ENCODE measurements at regions not wholly inside any gene's neighbourhood (a gene's known extent, or its start where the extent isn't known, plus 50 kb on each side); places are given as distances from the start of the nearest gene placed in this dataset.

GRCh38 chr10:131728286-131729228 lies 172.3 kb upstream of the PPP2R2D start:
- in situ Hi-C loops (cut with HindIII; ENCODE audit: low sequenced_read_pairs), result no loop called here

DNA sequence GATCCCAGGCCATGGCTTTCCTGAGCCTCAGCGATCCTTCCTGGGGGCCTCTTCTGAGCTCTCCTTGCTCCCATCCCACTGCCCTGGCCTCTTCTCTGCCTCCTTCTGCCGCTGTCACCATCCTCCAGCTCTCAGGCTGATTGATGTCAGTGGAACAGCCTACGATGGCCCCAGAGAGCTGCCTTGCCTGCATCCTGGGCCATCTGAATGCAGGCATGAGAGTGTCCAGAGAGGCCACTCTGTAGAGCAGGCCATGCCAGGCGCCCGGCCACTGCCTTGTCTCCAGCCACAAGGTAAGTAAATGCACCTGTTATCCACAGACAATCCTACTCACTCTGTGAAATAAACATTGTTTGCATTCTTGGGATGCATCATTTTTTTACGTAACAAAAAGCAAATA lies 171.4 kb upstream of the PPP2R2D start:
- in situ Hi-C loops (cut with HindIII; ENCODE audit: low sequenced_read_pairs), result no loop called here

GRCh38 chr10:131729938-131730660 lies 170.7 kb upstream of the PPP2R2D start:
- in situ Hi-C loops (cut with HindIII; ENCODE audit: low sequenced_read_pairs), result no loop called here

DNA sequence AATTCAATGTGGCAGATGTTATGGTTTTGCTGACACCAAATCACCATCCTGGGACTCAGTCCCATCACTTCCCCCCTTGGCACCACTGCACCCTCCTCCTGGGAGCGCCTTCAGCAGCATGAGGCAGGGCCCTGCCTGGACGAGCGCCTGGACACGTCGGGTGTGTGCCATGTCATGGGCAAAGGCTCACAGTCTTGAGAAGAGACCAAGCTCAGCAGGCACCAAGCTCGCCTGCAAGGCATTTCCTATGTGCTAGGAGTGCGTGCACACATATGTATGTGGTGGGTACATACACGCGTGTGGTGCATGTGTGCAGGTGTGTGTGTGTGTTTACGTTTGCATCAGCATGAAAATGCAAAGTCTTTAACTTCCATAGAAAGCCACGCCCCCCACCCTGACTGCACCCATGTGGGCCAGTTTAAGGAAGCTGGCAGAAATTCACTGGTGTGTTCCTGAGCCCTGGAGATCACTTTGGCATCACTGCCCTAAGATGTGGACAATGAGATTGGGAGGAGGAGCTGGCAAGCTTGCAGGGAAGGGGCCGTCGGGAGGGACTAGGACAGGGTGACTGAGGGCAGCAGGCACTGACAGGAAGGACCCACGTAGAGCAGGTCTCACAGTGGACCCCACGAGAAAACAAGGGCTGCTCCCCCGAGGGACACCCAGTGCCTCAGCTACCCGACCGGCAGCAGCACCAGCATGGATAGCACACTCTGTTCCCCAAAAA lies 169.9 kb upstream of the PPP2R2D start:
- in situ Hi-C loops (cut with HindIII; ENCODE audit: low sequenced_read_pairs), result no loop called here

DNA sequence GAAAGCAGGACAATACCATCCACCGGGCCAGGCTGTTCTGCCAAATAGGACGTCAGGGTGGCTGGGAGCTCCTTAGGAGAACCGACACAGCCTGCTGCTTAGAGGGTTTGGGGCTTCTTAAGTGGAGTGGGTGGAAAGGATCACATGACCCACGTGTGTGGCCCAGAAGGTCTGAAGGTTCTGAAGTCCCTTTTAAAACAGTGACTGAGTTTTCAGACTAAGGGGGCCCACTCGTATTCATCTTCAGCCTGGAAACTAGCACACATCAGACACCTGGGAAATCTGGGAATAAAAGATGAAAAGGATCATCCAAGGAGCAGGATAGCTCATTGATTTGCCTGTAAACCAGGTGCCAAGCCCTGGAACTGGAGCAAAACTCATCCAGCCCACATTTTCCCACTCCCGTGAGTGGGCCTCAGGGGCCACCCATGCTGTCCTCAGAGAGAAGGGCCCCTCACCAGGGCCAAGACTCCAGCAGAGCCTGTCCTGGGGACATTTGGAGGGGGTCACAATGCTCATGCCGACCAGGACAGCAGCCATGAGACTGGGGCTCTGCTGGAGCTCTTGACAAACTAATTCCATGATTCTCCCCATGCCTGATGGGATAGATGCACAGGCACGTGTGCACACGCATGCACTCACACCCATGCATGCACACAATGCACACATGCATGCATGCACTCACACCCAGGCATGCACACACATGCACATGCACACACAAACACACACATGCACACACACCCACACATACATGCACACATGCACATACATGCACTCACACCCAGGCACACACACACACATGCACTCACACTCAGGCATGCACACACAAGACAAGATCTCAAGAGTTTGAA lies 168.8 kb upstream of the PPP2R2D start:
- in situ Hi-C loops (cut with HindIII; ENCODE audit: low sequenced_read_pairs), result no loop called here

DNA sequence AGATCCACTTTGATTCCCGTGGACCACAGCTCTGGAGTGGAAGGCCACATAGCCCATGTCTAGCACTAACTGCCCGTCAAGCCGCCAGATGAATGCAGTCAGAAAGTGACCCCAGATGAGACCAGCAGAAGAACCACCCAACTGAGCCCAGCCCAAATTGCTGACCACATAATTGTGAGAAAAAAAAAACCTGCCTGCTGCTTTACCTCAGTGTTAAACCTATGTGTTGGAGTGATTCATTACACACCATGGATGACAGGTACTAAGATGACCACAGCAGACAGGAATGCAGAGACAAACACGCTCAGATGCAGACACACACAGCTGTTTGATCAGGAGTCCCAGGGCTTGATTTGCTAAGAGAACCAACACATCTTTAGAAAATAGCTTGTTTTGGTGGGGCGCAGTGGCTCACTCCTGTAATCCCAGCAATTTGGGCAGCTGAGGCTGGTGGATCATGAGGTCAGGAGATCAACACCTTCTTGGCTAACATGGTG lies 168.1 kb upstream of the PPP2R2D start:
- in situ Hi-C loops (cut with HindIII; ENCODE audit: low sequenced_read_pairs), result no loop called here

DNA sequence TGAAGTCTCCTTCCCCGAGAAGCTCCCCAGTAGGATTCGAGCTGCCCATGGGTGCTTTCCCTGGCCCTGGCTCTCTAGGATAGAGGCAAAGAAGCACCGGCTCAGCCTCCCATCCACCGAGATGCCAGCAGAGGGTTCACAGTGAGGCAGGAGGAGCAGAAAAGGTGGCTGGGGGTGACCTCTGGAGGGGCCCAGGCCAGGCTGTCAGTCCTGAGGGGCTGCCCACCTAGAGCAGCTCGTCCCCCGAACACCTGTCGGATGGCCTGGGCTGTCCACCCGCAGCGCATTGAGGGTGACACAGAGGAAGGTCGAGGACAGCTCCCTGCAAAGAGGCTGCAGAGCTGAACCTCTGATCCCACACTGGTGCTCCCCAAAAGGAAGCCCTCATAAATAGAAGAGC lies 167.2 kb upstream of the PPP2R2D start:
- in situ Hi-C loops (cut with HindIII; ENCODE audit: low sequenced_read_pairs), result no loop called here

DNA sequence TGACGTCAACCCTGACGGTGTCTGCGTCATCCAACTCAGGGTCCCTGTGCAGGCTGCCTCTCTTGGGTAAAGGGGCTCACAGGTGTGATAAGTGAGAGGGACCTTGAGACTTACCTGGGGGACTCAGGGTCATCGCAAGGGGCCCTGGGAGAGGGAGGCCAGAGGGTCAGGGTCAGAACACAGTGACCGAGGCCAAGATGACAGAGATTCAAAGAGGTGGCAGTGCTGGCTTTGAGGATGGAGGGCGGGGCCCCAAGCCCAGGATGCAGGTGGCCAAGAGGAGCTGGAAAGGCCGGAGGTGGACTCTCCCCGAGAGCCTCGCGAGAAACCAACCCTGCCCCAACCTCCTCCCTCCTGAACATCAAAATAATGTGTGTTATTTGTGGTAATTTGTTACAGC lies 165.2 kb upstream of the PPP2R2D start:
- in situ Hi-C loops (cut with HindIII; ENCODE audit: low sequenced_read_pairs), result no loop called here

DNA sequence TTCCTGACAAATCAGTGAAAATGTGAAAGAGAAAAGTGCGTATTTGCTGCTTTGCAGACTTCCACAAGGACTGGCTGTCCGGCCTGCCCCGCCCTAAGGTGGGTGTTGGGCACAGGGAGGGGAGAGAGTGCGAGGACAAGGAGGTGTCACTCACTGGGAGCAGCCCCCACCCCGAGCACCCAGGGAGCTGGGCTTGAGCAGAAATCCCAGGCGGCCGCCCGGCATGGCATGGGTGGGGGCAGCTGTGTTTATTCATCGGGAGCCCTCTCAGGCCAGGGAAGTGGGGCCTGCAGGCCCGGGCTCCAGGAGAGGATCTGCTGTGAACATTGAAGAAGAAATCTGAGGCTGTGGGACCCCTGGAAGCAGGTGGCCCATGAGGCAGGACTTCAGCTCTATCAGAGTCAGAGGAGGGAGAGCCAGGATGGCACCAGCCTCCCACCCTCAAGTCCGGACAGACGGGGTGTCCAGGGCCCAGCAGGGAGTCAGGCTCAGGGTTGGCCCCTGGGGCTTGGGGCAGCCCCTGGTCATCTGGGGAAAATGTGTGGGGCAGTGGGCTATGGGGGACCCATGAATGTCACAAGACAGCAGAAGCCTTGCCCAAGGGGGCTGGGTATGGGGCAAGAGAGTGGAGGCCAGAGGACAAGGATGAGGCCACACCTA lies 164.4 kb upstream of the PPP2R2D start:
- in situ Hi-C loops (cut with HindIII; ENCODE audit: low sequenced_read_pairs), result no loop called here

DNA sequence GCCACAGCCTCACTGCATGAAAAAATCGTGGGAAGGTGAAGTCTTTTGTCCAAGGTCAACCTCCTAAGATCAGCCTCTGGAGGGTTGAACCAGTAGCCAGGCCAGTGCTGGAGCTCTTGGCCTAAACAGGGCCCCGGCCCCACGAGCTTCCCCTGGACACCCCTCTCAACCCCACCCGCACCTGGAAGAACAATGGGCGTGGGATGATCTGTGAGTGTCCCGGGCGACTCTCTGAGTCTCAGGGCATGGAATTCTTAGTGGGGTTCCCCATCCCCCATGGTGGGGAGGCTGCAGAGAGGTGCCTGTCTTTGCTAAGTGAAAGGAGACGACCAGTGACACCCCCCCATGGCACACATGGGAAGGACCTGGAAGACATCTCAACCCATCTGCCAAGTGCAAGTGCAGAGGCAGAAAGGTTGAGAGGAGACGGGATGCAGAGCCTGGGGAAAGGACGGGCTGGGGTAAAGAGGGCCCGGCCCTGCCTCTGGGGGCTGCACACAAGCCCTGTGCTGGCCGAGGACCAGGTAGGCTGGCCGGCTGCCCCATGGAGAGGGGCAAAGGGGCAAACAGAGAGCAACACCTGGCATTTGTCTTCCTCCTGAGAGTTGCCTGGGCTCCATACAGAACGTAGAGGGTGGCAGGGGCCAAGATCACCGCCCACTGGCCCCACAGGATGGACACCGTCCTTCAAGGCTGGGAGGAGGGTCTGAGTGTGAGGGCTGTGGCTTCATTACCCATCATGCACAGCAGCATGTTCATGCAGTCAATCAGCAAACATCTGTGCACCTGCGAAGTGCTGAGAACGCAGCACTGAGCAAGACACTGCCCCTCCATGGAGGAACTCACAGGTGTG lies 163.0 kb upstream of the PPP2R2D start:
- in situ Hi-C loops (cut with HindIII; ENCODE audit: low sequenced_read_pairs), result no loop called here

DNA sequence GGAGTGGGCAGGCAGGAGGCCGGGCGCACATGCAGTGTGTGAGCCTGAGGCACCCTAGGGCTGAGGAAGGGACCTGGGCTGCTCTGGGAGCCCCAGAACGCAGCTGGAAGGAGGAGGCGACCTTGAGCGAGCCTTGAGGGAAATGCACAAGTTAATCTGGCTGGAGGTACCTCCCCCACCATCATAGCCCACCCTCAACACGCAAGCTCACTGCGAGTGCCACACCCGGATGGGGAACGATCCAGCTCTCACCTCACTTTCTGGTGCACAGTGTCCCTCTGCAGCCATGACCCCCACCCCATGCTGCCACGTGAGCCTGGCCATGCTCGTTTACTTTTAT lies 162.4 kb upstream of the PPP2R2D start:
- in situ Hi-C loops (cut with HindIII; ENCODE audit: low sequenced_read_pairs), result no loop called here

DNA sequence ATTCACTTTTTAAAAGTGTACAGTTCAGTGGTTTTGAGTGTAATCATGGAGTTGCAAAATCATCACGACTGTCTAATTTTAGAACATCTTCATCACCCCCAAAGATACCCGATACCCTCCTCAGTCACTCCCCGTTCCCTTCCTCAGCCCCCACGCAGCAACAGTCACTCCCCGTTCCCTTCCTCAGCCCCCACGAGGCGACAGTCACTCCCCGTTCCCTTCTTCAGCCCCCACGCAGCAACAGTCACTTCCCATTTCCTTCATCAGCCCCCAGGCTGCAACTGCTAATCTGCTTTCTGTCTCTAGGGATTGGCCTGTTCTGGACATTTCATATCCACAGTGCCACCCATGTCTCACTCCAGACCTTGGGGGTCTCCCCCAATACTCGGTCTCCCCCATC lies 161.6 kb upstream of the PPP2R2D start:
- in situ Hi-C loops (cut with HindIII; ENCODE audit: low sequenced_read_pairs), result no loop called here

- in situ Hi-C loops (cut with HindIII; ENCODE audit: low sequenced_read_pairs), result no loop called here
Measured at GRCh38 chr10:131742500-131742951, 158.3 kb upstream of the PPP2R2D start.

GRCh38 chr10:131743190-131744151 lies 157.3 kb upstream of the PPP2R2D start:
- in situ Hi-C loops (cut with HindIII; ENCODE audit: low sequenced_read_pairs), result no loop called here

- in situ Hi-C loops (cut with HindIII; ENCODE audit: low sequenced_read_pairs), result no loop called here
Measured at GRCh38 chr10:131744346-131744745, 156.5 kb upstream of the PPP2R2D start.

DNA sequence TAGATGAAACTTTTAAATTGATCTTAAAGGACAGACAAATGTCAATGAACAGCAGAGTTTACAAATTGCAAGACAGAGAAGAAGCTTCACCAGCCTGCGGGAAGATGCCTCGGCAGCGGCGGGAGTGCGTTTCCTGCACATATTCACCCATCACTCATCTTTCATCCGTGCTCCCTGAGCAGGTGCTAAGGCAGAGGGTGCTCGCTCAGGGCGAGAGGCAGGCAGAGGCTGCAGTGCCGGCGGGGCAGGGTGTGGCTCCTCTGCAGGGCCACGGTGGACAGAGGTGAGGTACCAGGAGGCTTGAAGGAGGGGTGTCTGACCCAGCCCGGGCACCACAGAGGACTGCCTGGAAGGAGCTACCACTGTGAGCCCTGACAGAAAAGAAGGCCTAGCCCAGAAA lies 155.2 kb upstream of the PPP2R2D start:
- in situ Hi-C loops (cut with HindIII; ENCODE audit: low sequenced_read_pairs), result no loop called here

DNA sequence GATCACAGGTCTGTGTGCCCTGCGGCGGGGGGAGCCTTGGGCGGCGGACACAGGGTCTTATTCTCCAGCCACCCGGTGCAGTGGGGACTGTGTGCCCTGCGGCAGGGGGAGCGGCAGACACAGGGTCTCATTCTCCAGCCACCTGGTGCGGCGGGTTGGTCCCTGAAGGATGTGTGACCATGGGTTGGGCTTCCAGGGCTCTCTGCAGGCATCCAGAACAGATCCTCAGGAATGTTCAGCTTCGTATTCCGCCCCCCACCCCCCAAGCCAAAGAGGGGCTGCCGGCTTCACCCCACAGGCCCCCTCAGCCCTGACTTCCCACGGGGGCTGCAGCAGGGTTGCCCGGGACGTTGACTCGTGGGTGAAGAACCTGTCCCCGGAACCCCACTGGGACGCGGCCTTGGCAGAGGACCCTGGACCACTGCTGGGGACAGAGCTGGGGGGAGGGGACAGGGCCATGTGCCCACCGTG lies 154.5 kb upstream of the PPP2R2D start:
- in situ Hi-C loops (cut with HindIII; ENCODE audit: low sequenced_read_pairs), result no loop called here

DNA sequence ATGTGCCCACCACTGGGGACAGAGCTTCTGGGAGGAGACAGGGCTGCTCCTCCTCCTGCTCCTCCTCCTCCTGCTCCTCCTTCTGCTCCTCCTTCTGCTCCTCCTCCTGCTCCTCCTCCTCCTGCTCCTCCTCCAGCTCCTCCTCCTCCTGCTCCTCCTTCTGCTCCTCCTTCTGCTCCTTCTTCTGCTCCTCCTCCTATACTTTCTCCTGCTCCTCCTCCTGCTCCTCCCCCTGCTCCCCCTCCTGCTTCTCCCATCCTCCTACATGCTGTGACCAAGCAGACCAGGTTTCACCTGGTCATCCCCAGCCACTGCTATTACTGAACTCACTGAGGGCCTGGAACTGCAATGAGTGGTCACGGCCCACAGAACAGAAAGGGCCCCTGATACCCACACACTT lies 154.0 kb upstream of the PPP2R2D start:
- in situ Hi-C loops (cut with HindIII; ENCODE audit: low sequenced_read_pairs), result no loop called here
